ENCODE measurements at regions not wholly inside any gene's neighbourhood (a gene's known extent, or its start where the extent isn't known, plus 50 kb on each side); places are given as distances from the start of the nearest gene placed in this dataset.
"Not testable (repeated sequence)": the region's sequence is repeated elsewhere in the genome, so short reads cannot be mapped to it uniquely, and the experiment has no call there.

DNA sequence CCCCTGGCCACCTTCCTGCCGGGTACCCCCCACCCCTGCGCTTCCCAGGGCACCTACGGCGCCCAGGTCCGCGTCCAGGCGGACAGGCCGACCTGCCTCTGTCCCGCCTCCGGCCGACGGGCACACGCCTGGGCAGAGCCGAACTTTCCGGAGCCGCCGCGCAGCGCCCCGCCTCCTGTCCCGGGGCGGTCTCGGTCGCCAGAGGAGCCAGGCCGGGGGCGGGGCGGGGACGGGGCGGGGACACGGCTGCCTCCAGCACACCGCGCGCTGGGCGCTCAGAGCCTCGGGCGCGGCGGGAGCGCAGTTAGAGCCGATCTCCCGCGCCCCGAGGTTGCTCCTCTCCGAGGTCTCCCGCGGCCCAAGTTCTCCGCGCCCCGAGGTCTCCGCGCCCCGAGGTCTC lies 5499.1 kb upstream of the TPTE start:
- TF ChIP-seq EZH2 (IDR thresholded peaks at IDR 0.05); POLR2AphosphoS5 (IDR thresholded peaks at IDR 0.05; ENCODE audit: borderline replicate concordance, low read depth, low read length): not testable (repeated sequence)
